ENCODE measurements at regions not wholly inside any gene's neighbourhood (a gene's known extent, or its start where the extent isn't known, plus 50 kb on each side); places are given as distances from the start of the nearest gene placed in this dataset.

- TF ChIP-seq CTCF (IDR thresholded peaks at IDR 0.05; ENCODE audit: low read depth, low read length) (no peak), POLR2A (IDR thresholded peaks at IDR 0.05; ENCODE audit: extremely low read depth, insufficient read length) (no peak), MYC (IDR thresholded peaks at IDR 0.05; ENCODE audit: low read depth, low read length) (no peak), MAX (IDR thresholded peaks at IDR 0.05; ENCODE audit: low read depth, low read length) (no peak)
Observed at GRCh38 chr17:51537996-51538550, 277.7 kb downstream of the UTP18 start.
